ENCODE measurements at regions not wholly inside any gene's neighbourhood (a gene's known extent, or its start where the extent isn't known, plus 50 kb on each side); places are given as distances from the start of the nearest gene placed in this dataset.
"Not testable (repeated sequence)": the region's sequence is repeated elsewhere in the genome, so short reads cannot be mapped to it uniquely, and the experiment has no call there.

DNA sequence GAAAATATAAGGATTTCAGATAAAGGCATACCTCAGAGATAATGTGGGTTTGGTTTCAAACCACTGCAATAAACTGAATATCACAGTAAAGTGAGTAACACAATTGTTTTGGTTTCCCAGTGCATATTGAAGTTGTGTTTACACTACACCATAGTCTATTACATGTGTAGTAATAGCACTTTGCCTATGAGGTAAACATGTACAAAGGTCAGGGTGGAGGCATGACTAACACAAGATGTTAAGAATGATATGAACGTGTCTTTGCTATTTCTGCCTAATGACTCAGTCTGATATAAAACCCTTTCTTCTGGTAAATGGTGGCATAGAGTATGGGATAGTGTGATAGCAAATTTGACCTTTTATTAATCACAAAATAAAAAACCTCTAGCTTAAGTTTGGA, 621.5 kb upstream of the ADGRL2 start:
- Histone ChIP-seq H3K79me2 (replicated peaks; ENCODE audit: insufficient read depth, low read length) (no peaks in the 10 kb centered on the region), H4K20me1 (ENCODE audit: insufficient read depth) (no peaks in the 10 kb centered on the region), H3K9me2 (ENCODE audit: insufficient read depth, low read length) (no peaks in the 10 kb centered on the region), H3K9ac (ENCODE audit: low read length) (no peak overlapping the region), H3K4me2 (ENCODE audit: low read length) (no peak overlapping the region), H3K9me3 (ENCODE audit: low read length) (no peaks in the 10 kb centered on the region), H3K27ac (ENCODE audit: low read length) (no peak overlapping the region), H3K4me3 (ENCODE audit: low read length) (no peak overlapping the region), H2AFZ (ENCODE audit: low read depth, low read length) (no peak overlapping the region), H3K36me3 (ENCODE audit: insufficient read depth, low read length) (no peaks in the 10 kb centered on the region), H3F3A (ENCODE audit: insufficient read depth, low read length, poor library complexity, severe bottlenecking) (no peaks in the 10 kb centered on the region), H3K27me3 (ENCODE audit: insufficient read depth, low read depth, low read length) (no peaks in the 10 kb centered on the region)
- TF ChIP-seq POLR2AphosphoS5 (IDR thresholded peaks at IDR 0.05) (no peak), SMC3 (conservative IDR thresholded peaks at IDR 0.05; ENCODE audit: poor library complexity) (no peak), TAF1 (IDR thresholded peaks at IDR 0.05; ENCODE audit: low read depth) (no peak), EZH2 (IDR thresholded peaks at IDR 0.05; ENCODE audit: borderline replicate concordance, insufficient read depth, low read length, poor library complexity, severe bottlenecking) (no peak), RAD21 (conservative IDR thresholded peaks at IDR 0.05) (no peak)
- TF ChIP-seq, protein P1, sequence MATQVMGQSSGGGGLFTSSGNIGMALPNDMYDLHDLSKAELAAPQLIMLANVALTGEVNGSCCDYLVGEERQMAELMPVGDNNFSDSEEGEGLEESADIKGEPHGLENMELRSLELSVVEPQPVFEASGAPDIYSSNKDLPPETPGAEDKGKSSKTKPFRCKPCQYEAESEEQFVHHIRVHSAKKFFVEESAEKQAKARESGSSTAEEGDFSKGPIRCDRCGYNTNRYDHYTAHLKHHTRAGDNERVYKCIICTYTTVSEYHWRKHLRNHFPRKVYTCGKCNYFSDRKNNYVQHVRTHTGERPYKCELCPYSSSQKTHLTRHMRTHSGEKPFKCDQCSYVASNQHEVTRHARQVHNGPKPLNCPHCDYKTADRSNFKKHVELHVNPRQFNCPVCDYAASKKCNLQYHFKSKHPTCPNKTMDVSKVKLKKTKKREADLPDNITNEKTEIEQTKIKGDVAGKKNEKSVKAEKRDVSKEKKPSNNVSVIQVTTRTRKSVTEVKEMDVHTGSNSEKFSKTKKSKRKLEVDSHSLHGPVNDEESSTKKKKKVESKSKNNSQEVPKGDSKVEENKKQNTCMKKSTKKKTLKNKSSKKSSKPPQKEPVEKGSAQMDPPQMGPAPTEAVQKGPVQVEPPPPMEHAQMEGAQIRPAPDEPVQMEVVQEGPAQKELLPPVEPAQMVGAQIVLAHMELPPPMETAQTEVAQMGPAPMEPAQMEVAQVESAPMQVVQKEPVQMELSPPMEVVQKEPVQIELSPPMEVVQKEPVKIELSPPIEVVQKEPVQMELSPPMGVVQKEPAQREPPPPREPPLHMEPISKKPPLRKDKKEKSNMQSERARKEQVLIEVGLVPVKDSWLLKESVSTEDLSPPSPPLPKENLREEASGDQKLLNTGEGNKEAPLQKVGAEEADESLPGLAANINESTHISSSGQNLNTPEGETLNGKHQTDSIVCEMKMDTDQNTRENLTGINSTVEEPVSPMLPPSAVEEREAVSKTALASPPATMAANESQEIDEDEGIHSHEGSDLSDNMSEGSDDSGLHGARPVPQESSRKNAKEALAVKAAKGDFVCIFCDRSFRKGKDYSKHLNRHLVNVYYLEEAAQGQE (IDR thresholded peaks at IDR 0.05; ENCODE audit: borderline replicate concordance) = no peak

DNA sequence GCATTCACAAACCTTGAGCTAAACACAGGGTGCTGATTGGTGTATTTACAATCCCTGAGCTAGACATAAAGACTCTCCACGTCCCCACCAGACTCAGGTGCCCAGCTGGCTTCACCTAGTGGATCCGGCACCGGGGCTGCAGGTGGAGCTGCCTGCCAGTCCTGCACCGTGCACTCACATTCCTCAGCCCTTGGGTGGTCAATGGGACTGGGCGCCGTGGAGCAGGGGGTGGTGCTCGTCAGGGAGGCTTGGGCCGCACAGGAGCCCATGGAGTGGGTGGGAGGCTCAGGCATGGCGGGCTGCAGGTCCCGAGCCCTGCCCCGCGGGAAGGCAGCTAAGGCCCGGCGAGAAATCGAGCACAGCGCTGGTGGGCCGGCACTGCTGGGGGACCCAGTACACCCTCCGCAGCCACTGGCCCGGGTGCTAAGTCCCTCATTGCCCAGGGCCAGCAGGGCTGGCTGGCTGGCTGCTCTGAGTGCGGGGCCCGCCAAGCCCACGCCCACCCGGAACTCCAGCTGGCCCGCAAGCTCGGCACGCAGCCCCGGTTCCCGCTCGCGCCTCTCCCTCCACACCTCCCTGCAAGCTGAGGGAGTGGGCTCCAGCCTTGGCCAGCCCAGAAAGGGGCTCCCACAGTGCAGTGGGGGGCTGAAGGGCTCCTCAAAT, 622.2 kb upstream of the ADGRL2 start:
- H3K9ac ChIP-seq (ENCODE audit: low read length); H3K4me2 ChIP-seq (ENCODE audit: low read length); H3K9me2 ChIP-seq (ENCODE audit: insufficient read depth, low read length); H4K20me1 ChIP-seq (ENCODE audit: insufficient read depth); H3K79me2 ChIP-seq (replicated peaks; ENCODE audit: insufficient read depth, low read length); H3K36me3 ChIP-seq (ENCODE audit: insufficient read depth, low read length); H3F3A ChIP-seq (ENCODE audit: insufficient read depth, low read length, poor library complexity, severe bottlenecking); H3K4me3 ChIP-seq (ENCODE audit: low read length); H2AFZ ChIP-seq (ENCODE audit: low read depth, low read length); H3K9me3 ChIP-seq (ENCODE audit: low read length); H3K27ac ChIP-seq (ENCODE audit: low read length); H3K27me3 ChIP-seq (ENCODE audit: insufficient read depth, low read depth, low read length): not testable (repeated sequence)

DNA sequence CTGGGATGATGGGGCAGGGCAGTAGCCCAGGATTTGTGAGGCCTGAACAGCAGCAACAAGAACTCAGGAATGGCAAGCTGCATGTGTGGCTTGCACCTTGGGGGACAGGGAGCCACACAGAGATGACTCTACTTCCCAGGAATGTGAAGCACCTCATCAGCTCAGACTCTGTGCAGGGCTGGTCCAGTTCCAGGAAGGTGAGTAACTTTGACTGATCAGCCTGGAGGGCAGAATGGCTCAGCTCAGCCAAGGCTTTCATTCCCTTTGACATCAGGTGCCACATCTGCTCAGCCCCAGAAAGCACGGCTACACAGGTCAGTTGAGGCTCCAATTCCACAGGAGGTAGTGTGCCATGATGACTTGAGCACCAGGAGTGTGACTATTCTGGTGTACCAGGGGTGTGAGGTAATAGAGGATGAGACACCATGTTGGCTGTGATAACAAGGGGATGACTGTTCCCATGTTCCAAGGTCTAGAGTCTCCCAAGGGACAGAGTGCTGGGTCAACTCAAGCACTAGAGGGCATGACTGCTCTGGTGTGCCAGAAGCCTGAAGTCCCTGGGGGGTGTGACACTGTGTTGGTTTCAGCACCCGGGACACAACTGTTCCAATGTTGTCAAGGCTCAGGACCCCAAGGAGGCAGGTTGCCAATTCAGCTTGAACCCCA, 625.8 kb upstream of the ADGRL2 start:
- Histone ChIP-seq H4K20me1 (ENCODE audit: insufficient read depth) (no peaks in the 10 kb centered on the region), H2AFZ (ENCODE audit: low read depth, low read length) (no peak overlapping the region), H3K9me3 (ENCODE audit: low read length) (peaks cover 7% of the 10 kb centered on the region), H3F3A (ENCODE audit: insufficient read depth, low read length, poor library complexity, severe bottlenecking) (no peaks in the 10 kb centered on the region), H3K9me2 (ENCODE audit: insufficient read depth, low read length) (no peaks in the 10 kb centered on the region), H3K4me3 (ENCODE audit: low read length) (no peak overlapping the region), H3K79me2 (replicated peaks; ENCODE audit: insufficient read depth, low read length) (no peaks in the 10 kb centered on the region), H3K27me3 (ENCODE audit: insufficient read depth, low read depth, low read length) (no peaks in the 10 kb centered on the region), H3K27ac (ENCODE audit: low read length) (no peak overlapping the region), H3K4me2 (ENCODE audit: low read length) (no peak overlapping the region), H3K9ac (ENCODE audit: low read length) (no peak overlapping the region), H3K36me3 (ENCODE audit: insufficient read depth, low read length) (no peaks in the 10 kb centered on the region)
- TF ChIP-seq, protein P1 (IDR thresholded peaks at IDR 0.05; ENCODE audit: borderline replicate concordance) = no peak
- no peak for TF ChIP-seq MXI1 (conservative IDR thresholded peaks at IDR 0.05; ENCODE audit: poor library complexity, severe bottlenecking)
- TF ChIP-seq TAF1 (IDR thresholded peaks at IDR 0.05; ENCODE audit: low read depth) = no peak
- TF ChIP-seq, protein P2, sequence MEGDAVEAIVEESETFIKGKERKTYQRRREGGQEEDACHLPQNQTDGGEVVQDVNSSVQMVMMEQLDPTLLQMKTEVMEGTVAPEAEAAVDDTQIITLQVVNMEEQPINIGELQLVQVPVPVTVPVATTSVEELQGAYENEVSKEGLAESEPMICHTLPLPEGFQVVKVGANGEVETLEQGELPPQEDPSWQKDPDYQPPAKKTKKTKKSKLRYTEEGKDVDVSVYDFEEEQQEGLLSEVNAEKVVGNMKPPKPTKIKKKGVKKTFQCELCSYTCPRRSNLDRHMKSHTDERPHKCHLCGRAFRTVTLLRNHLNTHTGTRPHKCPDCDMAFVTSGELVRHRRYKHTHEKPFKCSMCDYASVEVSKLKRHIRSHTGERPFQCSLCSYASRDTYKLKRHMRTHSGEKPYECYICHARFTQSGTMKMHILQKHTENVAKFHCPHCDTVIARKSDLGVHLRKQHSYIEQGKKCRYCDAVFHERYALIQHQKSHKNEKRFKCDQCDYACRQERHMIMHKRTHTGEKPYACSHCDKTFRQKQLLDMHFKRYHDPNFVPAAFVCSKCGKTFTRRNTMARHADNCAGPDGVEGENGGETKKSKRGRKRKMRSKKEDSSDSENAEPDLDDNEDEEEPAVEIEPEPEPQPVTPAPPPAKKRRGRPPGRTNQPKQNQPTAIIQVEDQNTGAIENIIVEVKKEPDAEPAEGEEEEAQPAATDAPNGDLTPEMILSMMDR (IDR thresholded peaks at IDR 0.05; ENCODE audit: poor library complexity, severe bottlenecking) = no peak
- no peak for TF ChIP-seq EZH2 (IDR thresholded peaks at IDR 0.05; ENCODE audit: borderline replicate concordance, insufficient read depth, low read length, poor library complexity, severe bottlenecking)
- no peak for TF ChIP-seq EP300 (conservative IDR thresholded peaks at IDR 0.05; ENCODE audit: poor library complexity, severe bottlenecking)
- TF ChIP-seq SMC3 (conservative IDR thresholded peaks at IDR 0.05; ENCODE audit: poor library complexity) = no peak
- no peak for TF ChIP-seq POLR2AphosphoS5 (IDR thresholded peaks at IDR 0.05)
- no peak for TF ChIP-seq RAD21 (conservative IDR thresholded peaks at IDR 0.05)

All from neural cell (in vitro differentiated cells).